Epithelial cell of prostate (primary cell): ENCODE measurements at regions not wholly inside any gene's neighbourhood (a gene's known extent, or its start where the extent isn't known, plus 50 kb on each side); places are given as distances from the start of the nearest gene placed in this dataset.

Source experiments
- DNase-seq: peaks from one replicate; pipeline ENCODE4 v3.0.0-alpha.2; 2011; ENCODE audit warnings: low read depth, low spot score
- H3K27ac ChIP-seq: fragments of 450-650 bp; 2 replicates; pipeline ENCODE4 v1.5.1; 2017; ENCODE audit warnings: mild to moderate bottlenecking

GRCh38 chr12:130254461-130255276 is 83.0 kb upstream of the PIWIL1 start:
- H3K27ac ChIP-seq: no peak overlapping the region
- DNase-seq: no peak

GRCh38 chr12:130258863-130259262 is 78.8 kb upstream of the PIWIL1 start:
- no peak for DNase-seq
- H3K27ac ChIP-seq: no peak overlapping the region

- H3K27ac ChIP-seq: no peak overlapping the region
- DNase-seq: no peak
Observed at GRCh38 chr12:130263025-130263424, 74.7 kb upstream of the PIWIL1 start.

GRCh38 chr12:130263996-130264395 is 73.7 kb upstream of the PIWIL1 start:
- no peak for DNase-seq
- no peak overlapping the region for H3K27ac ChIP-seq

- DNase-seq: no peak
- H3K27ac ChIP-seq: no peak overlapping the region
Observed at GRCh38 chr12:130266751-130267150, 70.9 kb upstream of the PIWIL1 start.

GRCh38 chr12:130280231-130280630 is 57.5 kb upstream of the PIWIL1 start:
- DNase-seq: no peak
- no peak overlapping the region for H3K27ac ChIP-seq

GRCh38 chr12:130280742-130281141 is 56.9 kb upstream of the PIWIL1 start:
- H3K27ac ChIP-seq: no peak overlapping the region
- DNase-seq: no peak

GRCh38 chr12:130281153-130281799 is 56.4 kb upstream of the PIWIL1 start:
- no peak overlapping the region for H3K27ac ChIP-seq
- no peak for DNase-seq

- no peak for DNase-seq
Observed at GRCh38 chr12:130286041-130286440, 51.6 kb upstream of the PIWIL1 start.

GRCh38 chr12:130286741-130287440 is 50.8 kb upstream of the PIWIL1 start:
- no peak overlapping the region for H3K27ac ChIP-seq
- DNase-seq: no peak

More at GRCh38 chr12:130286041-130286440, 51.6 kb upstream of the PIWIL1 start:
- no peak overlapping the region for H3K27ac ChIP-seq
